IMR-90 (cell line): ENCODE measurements at regions not wholly inside any gene's neighbourhood (a gene's known extent, or its start where the extent isn't known, plus 50 kb on each side); places are given as distances from the start of the nearest gene placed in this dataset.

Experiments
- ATAC-seq: fragments of 200-7000 bp; cut with Tn5 transposase; 2 replicates; pipeline ENCODE4 v1.9.1; 2020; ENCODE audit warnings: low read depth, mild to moderate bottlenecking, moderate library complexity
- BruUV-seq: library from RNA; stranded (reverse); fragments of 400-500 nt; replicated peaks from 2 replicates; lab custom pipeline; 2021; lab: Mats Ljungman, UMichigan
- CTCF ChIA-PET: fragments of 300-600 bp; formaldehyde crosslinking; extraction: SDS; loops from one replicate; lab custom pipeline; 2021; ENCODE audit warnings: antibody characterized with exemption; lab: Yijun Ruan, JAX
- POLR2A ChIA-PET: fragments of 300-600 bp; sonication (Branson Sonifier 250); formaldehyde crosslinking; loops from one replicate; lab custom pipeline; 2022; ENCODE audit warnings: antibody characterized with exemption; ENCODE audit not compliant: unreplicated experiment; lab: Charles Lee
- DNase-seq: peaks from one replicate; pipeline ENCODE4 v3.0.0; 2013
- H2AFZ ChIP-seq: replicated peaks from 2 replicates; pipeline ENCODE3; 2013; ENCODE audit warnings: low read length, mild to moderate bottlenecking; ENCODE audit not compliant: poor library complexity
- H2AK5ac ChIP-seq: 2 replicates; pipeline ENCODE4 v1.6.1; 2013; ENCODE audit warnings: low read depth, low read length, inconsistent platforms
- H2AK9ac ChIP-seq: replicated peaks from 2 replicates; pipeline ENCODE3; 2013; ENCODE audit warnings: mild to moderate bottlenecking, low read depth, low read length, moderate library complexity; ENCODE audit not compliant: poor library complexity
- H2BK120ac ChIP-seq: 2 replicates; pipeline ENCODE4 v1.6.1; 2013; ENCODE audit warnings: low read depth, low read length, inconsistent platforms
- H2BK15ac ChIP-seq: 3 replicates; pipeline ENCODE4 v1.6.1; 2013; ENCODE audit warnings: low read depth, low read length, inconsistent platforms
- H2BK20ac ChIP-seq: 2 replicates; pipeline ENCODE4 v1.6.1; 2013; ENCODE audit warnings: low read depth, mild to moderate bottlenecking, inconsistent platforms, low read length, moderate library complexity
- H2BK5ac ChIP-seq: 2 replicates; pipeline ENCODE4 v1.6.1; 2013; ENCODE audit warnings: mild to moderate bottlenecking, low read depth, low read length, inconsistent platforms; ENCODE audit not compliant: poor library complexity, severe bottlenecking
- H3K14ac ChIP-seq: replicated peaks from 2 replicates; pipeline ENCODE4 v1.6.1; 2013; ENCODE audit warnings: low read depth, low read length, inconsistent platforms
- H3K18ac ChIP-seq: 2 replicates; pipeline ENCODE4 v1.6.1; 2013; ENCODE audit warnings: low read depth, low read length, control low read depth
- H3K23ac ChIP-seq: 2 replicates; pipeline ENCODE4 v1.6.1; 2013; ENCODE audit warnings: low read depth, low read length, inconsistent platforms
- H3K27ac ChIP-seq: 2 replicates; pipeline ENCODE4 v1.5.1; 2013; ENCODE audit warnings: mild to moderate bottlenecking, control low read depth, low read length; ENCODE audit not compliant: insufficient read depth
- H3K27me3 ChIP-seq: 2 replicates; pipeline ENCODE4 v1.6.1; 2013; ENCODE audit warnings: low read length; ENCODE audit not compliant: control insufficient read depth, insufficient read depth
- H3K36me3 ChIP-seq: 2 replicates; pipeline ENCODE4 v1.6.1; 2013; ENCODE audit warnings: low read length, mixed read lengths; ENCODE audit not compliant: control insufficient read depth, insufficient read depth
- H3K4ac ChIP-seq: 2 replicates; pipeline ENCODE4 v1.6.1; 2013; ENCODE audit warnings: low read depth, low read length, inconsistent platforms
- H3K4me1 ChIP-seq: 2 replicates; pipeline ENCODE4 v1.6.1; 2013; ENCODE audit warnings: low read length, mixed read lengths; ENCODE audit not compliant: control insufficient read depth, insufficient read depth
- H3K4me2 ChIP-seq: 2 replicates; pipeline ENCODE4 v1.6.1; 2013; ENCODE audit warnings: low read depth, mild to moderate bottlenecking, control low read depth, low read length, moderate library complexity
- H3K4me3 ChIP-seq: 2 replicates; pipeline ENCODE4 v1.5.1; 2013; ENCODE audit warnings: low read depth, mild to moderate bottlenecking, control low read depth, low read length, moderate library complexity; ENCODE audit not compliant: insufficient read depth
- H3K56ac ChIP-seq: 2 replicates; pipeline ENCODE4 v1.6.1; 2013; ENCODE audit warnings: low read length, inconsistent platforms; ENCODE audit not compliant: insufficient read depth; ENCODE audit errors: extremely low read depth
- H3K79me1 ChIP-seq, 2 experiments: 2 replicates each; pipeline ENCODE4 v1.6.1; 2013; ENCODE audit warnings: low read length in 2 of 2, inconsistent platforms in 1 of 2, low read depth in 1 of 2
- H3K9ac ChIP-seq: 2 replicates; pipeline ENCODE4 v1.6.1; 2013; ENCODE audit warnings: low read depth, low read length, control low read depth
- H3K9me1 ChIP-seq: 2 replicates; pipeline ENCODE4 v1.6.1; 2013; ENCODE audit warnings: low read length, inconsistent platforms; ENCODE audit not compliant: insufficient read depth
- H3K9me3 ChIP-seq: 2 replicates; pipeline ENCODE4 v1.6.1; 2013; ENCODE audit warnings: low read length; ENCODE audit not compliant: control insufficient read depth, insufficient read depth
- H4K20me1 ChIP-seq: 2 replicates; pipeline ENCODE4 v1.6.1; 2013; ENCODE audit warnings: low read length, inconsistent platforms; ENCODE audit not compliant: insufficient read depth
- H4K5ac ChIP-seq: 2 replicates; pipeline ENCODE4 v1.6.1; 2013; ENCODE audit warnings: mild to moderate bottlenecking, low read depth, low read length, control low read depth
- H4K8ac ChIP-seq, 2 experiments: 2 replicates each; pipeline ENCODE4 v1.6.1; 2013; ENCODE audit warnings: low read depth in 2 of 2, low read length in 2 of 2, control low read depth in 1 of 2, inconsistent platforms in 1 of 2
- H4K91ac ChIP-seq: 2 replicates; pipeline ENCODE4 v1.6.1; 2013; ENCODE audit warnings: low read depth, low read length, inconsistent platforms; ENCODE audit not compliant: insufficient read depth
- BHLHE40 ChIP-seq: fragments of 150-350 bp; IDR thresholded peaks from 2 replicates; pipeline ENCODE4 v1.6.1; 2016; ENCODE audit warnings: mild to moderate bottlenecking, low read depth, low read length
- CEBPB ChIP-seq: IDR thresholded peaks from 2 replicates; pipeline ENCODE4 v1.6.1; 2012; ENCODE audit warnings: low read depth, low read length, improper control_type of control experiment
- CHD1 ChIP-seq: IDR thresholded peaks from 2 replicates; pipeline ENCODE4 v1.6.1; 2012; ENCODE audit warnings: low read depth, low read length, improper control_type of control experiment
- CTCF ChIP-seq: conservative IDR thresholded peaks from 2 replicates; pipeline ENCODE4 v1.5.1; 2012; ENCODE audit warnings: mild to moderate bottlenecking, low read depth, low read length, improper control_type of control experiment
- ELK1 ChIP-seq: fragments of 150-350 bp; IDR thresholded peaks from 2 replicates; pipeline ENCODE4 v1.6.1; 2016; ENCODE audit warnings: low read depth, mild to moderate bottlenecking, low read length, moderate library complexity, borderline replicate concordance
- FOS ChIP-seq: fragments of 150-350 bp; IDR thresholded peaks from 2 replicates; pipeline ENCODE4 v1.6.1; 2016; ENCODE audit warnings: low read depth, low read length
- MAFK ChIP-seq: IDR thresholded peaks from 2 replicates; pipeline ENCODE4 v1.6.1; 2012; ENCODE audit warnings: low read depth, low read length, improper control_type of control experiment
- MAZ ChIP-seq: IDR thresholded peaks from 2 replicates; pipeline ENCODE4 v1.6.1; 2012; ENCODE audit warnings: low read depth, mild to moderate bottlenecking, low read length, improper control_type of control experiment, moderate library complexity, borderline replicate concordance
- MXI1 ChIP-seq: IDR thresholded peaks from 2 replicates; pipeline ENCODE4 v1.6.1; 2012; ENCODE audit warnings: low read depth, mild to moderate bottlenecking, low read length, moderate library complexity, borderline replicate concordance
- NFE2L2 ChIP-seq: fragments of 150-350 bp; IDR thresholded peaks from 2 replicates; pipeline ENCODE4 v1.6.1; 2016; ENCODE audit warnings: low read depth, mild to moderate bottlenecking, low read length
- POLR2A ChIP-seq: IDR thresholded peaks from 2 replicates; pipeline ENCODE4 v1.6.1; 2012; ENCODE audit warnings: mild to moderate bottlenecking, low read depth, low read length
- RAD21 ChIP-seq: IDR thresholded peaks from 2 replicates; pipeline ENCODE4 v1.6.1; 2012; ENCODE audit warnings: low read length, improper control_type of control experiment
- RCOR1 ChIP-seq: IDR thresholded peaks from 2 replicates; pipeline ENCODE4 v1.6.1; 2012; ENCODE audit warnings: mild to moderate bottlenecking, low read length, improper control_type of control experiment; ENCODE audit not compliant: insufficient replicate concordance
- RFX5 ChIP-seq: IDR thresholded peaks from 2 replicates; pipeline ENCODE4 v1.8.0; 2012; ENCODE audit warnings: low read depth, mild to moderate bottlenecking, low read length, moderate library complexity
- SMC3 ChIP-seq: fragments of 150-350 bp; IDR thresholded peaks from 2 replicates; pipeline ENCODE4 v1.6.1; 2016; ENCODE audit warnings: low read depth, mild to moderate bottlenecking, antibody characterized with exemption, low read length, moderate library complexity
- USF2 ChIP-seq: fragments of 150-350 bp; IDR thresholded peaks from 2 replicates; pipeline ENCODE4 v1.6.1; 2017; ENCODE audit warnings: mild to moderate bottlenecking, antibody characterized with exemption, low read length, low read depth
- WGBS, 2 experiments: methylation state at CpG; one replicate each; pipeline versions ENCODE4 v1.1.5 to v1.1.7; 2013; ENCODE audit warnings: missing lambda C conversion rate in 2 of 2; ENCODE audit not compliant: insufficient read length in 1 of 2; ENCODE audit errors: extremely low coverage in 2 of 2; 5-methylcytosine and 5-hydroxymethylcytosine counted together
- dilution Hi-C: fragments of 300-500 bp; cut with HindIII; formaldehyde crosslinking; loops from one replicate; pipeline ENCODE4 v1.14.3; 2018; ENCODE audit warnings: low sequenced_read_pairs; ENCODE audit not compliant: unreplicated experiment
- in situ Hi-C: fragments of 300-500 bp; cut with MboI; formaldehyde crosslinking; loops from 3 replicates; pipeline ENCODE4 v1.14.3; 2019; ENCODE audit warnings: low sequenced_read_pairs, inconsistent platforms, mixed read lengths
- intact Hi-C: fragments of 100-400 bp; cut with micrococcal nuclease; formaldehyde crosslinking; loops from 2 replicates; pipeline ENCODE4 v1.10.0; 2022

GRCh38 chr10:29931833-29932232, 127.6 kb downstream of the JCAD start:
- no CpG with 5 or more reads among the region's 2 CpGs for WGBS, 2 experiments
- Histone ChIP-seq H2BK20ac (no peak overlapping the region), H2BK15ac (no peak overlapping the region), H3K27ac (no peak overlapping the region), H3K4ac (no peak overlapping the region), H3K23ac (no peak overlapping the region), H3K4me2 (no peak overlapping the region), H3K9ac (no peak overlapping the region), H3K36me3 (no peaks in the 10 kb centered on the region), H3K9me1 (no peaks in the 10 kb centered on the region), H3K14ac (no peak overlapping the region), H3K18ac (no peak overlapping the region), H2BK120ac (no peak overlapping the region), H3K56ac (no peak overlapping the region), H4K91ac (no peak overlapping the region), H3K9me3 (peaks cover 10% of the 10 kb centered on the region), H4K5ac (no peak overlapping the region), H2BK5ac (no peak overlapping the region), H4K8ac (no peak overlapping the region), H3K4me3 (no peak overlapping the region), H2AK9ac (no peak overlapping the region), H3K27me3 (peaks cover 5% of the 10 kb centered on the region), H2AK5ac (no peak overlapping the region), H3K79me1 (no peaks in the 10 kb centered on the region), H3K4me1 (no peaks in the 10 kb centered on the region), H2AFZ (no peak overlapping the region), H4K20me1 (no peaks in the 10 kb centered on the region)
- DNase-seq, result no peak
- ChIA-PET POLR2A (no interaction called here), CTCF (no interaction called here)
- ATAC-seq, result no peak
- in situ Hi-C loops (no loop called here), intact Hi-C loops (no loop called here), dilution Hi-C loops (no loop called here)
- BruUV-seq, result no TSS peak
- TF ChIP-seq NFE2L2, result no peak
- TF ChIP-seq MAZ, result no peak
- no peak for TF ChIP-seq CEBPB
- no peak for TF ChIP-seq CHD1
- TF ChIP-seq RCOR1, result no peak
- TF ChIP-seq ELK1, result no peak
- no peak for TF ChIP-seq MXI1
- no peak for TF ChIP-seq MAFK
- no peak for TF ChIP-seq BHLHE40
- TF ChIP-seq RAD21, result no peak
- TF ChIP-seq SMC3, result no peak
- no peak for TF ChIP-seq RFX5
- no peak for TF ChIP-seq CTCF
- no peak for TF ChIP-seq FOS
- no peak for TF ChIP-seq USF2
- TF ChIP-seq POLR2A, result no peak
